H1 (cell line): ENCODE measurements at regions not wholly inside any gene's neighbourhood (a gene's known extent, or its start where the extent isn't known, plus 50 kb on each side); places are given as distances from the start of the nearest gene placed in this dataset.

Experiments
- CTCF ChIA-PET: fragments of 300-600 bp; sonication (Branson Sonifier 250); formaldehyde crosslinking; loops from one replicate; lab custom pipeline; 2021; ENCODE audit not compliant: partially characterized antibody; lab: Charles Lee
- POLR2A ChIA-PET: fragments of 300-600 bp; sonication (Branson Sonifier 250); formaldehyde crosslinking; loops from one replicate; lab custom pipeline; 2021; ENCODE audit warnings: inconsistent platforms; ENCODE audit not compliant: partially characterized antibody; lab: Charles Lee
- DNase-seq, 2 experiments: peaks; one replicate each; pipeline versions ENCODE4 v3.0.0 to v3.0.0-alpha.2; 2010 to 2022; ENCODE audit warnings: low spot score in 2 of 2, low read depth in 1 of 2, mixed read lengths in 1 of 2
- FAIRE-seq: peaks from 2 replicates; lab custom pipeline; 2011; peaks lifted over from hg19 to GRCh38; lab: Jason Lieb, UNC
- H2AFZ ChIP-seq: 2 replicates; pipeline ENCODE4 v1.8.1; 2012; ENCODE audit warnings: low read length, inconsistent platforms
- H2AK5ac ChIP-seq: 2 replicates; pipeline ENCODE4 v1.6.1; 2013; ENCODE audit warnings: low read depth, low read length
- H2BK120ac ChIP-seq: replicated peaks from 2 replicates; pipeline ENCODE3; 2013; ENCODE audit warnings: low read depth, low read length, inconsistent platforms
- H2BK12ac ChIP-seq: 2 replicates; pipeline ENCODE4 v1.6.1; 2013; ENCODE audit warnings: low read depth, low read length
- H2BK15ac ChIP-seq: 2 replicates; pipeline ENCODE4 v1.6.1; 2013; ENCODE audit warnings: low read length
- H2BK20ac ChIP-seq: 2 replicates; pipeline ENCODE4 v1.6.1; 2013; ENCODE audit warnings: low read length
- H2BK5ac ChIP-seq: 2 replicates; pipeline ENCODE4 v1.6.1; 2013; ENCODE audit warnings: low read depth, low read length
- H3K14ac ChIP-seq: 2 replicates; pipeline ENCODE4 v1.6.1; 2013; ENCODE audit warnings: inconsistent platforms; ENCODE audit not compliant: insufficient read length
- H3K18ac ChIP-seq: 2 replicates; pipeline ENCODE4 v1.6.1; 2013; ENCODE audit warnings: low read length; ENCODE audit errors: extremely low read depth
- H3K23ac ChIP-seq: 2 replicates; pipeline ENCODE4 v1.6.1; 2013; ENCODE audit warnings: inconsistent platforms; ENCODE audit not compliant: insufficient read length
- H3K23me2 ChIP-seq: 2 replicates; pipeline ENCODE4 v1.6.1; 2013; ENCODE audit warnings: low read depth, low read length
- H3K27ac ChIP-seq: 2 replicates; pipeline ENCODE4 v1.6.1; 2011; ENCODE audit warnings: low read depth, low read length, inconsistent platforms
- H3K27me3 ChIP-seq, 4 experiments: replicated peaks in 1 of 4; 1 replicate in 1 of 4; 2 replicates in 3 of 4; pipeline versions ENCODE4 v1.6.1 to v1.8.1; 2011 to 2013; ENCODE audit warnings: low read length in 3 of 4, mild to moderate bottlenecking in 3 of 4, inconsistent platforms in 2 of 4, mixed read lengths in 2 of 4, moderate library complexity in 1 of 4; ENCODE audit not compliant: control insufficient read depth in 3 of 4, insufficient read depth in 3 of 4; ENCODE audit errors: extremely low read depth in 1 of 4
- H3K36me3 ChIP-seq, 4 experiments: 2 replicates each; pipeline versions ENCODE4 v1.6.1 to v1.8.1; 2011 to 2013; ENCODE audit warnings: mild to moderate bottlenecking in 4 of 4, low read length in 3 of 4, moderate library complexity in 2 of 4, control low read depth in 1 of 4, inconsistent platforms in 1 of 4; ENCODE audit not compliant: insufficient read depth in 4 of 4, control insufficient read depth in 2 of 4
- H3K4ac ChIP-seq: replicated peaks from 2 replicates; pipeline ENCODE3; 2013; ENCODE audit warnings: low read length, low read depth, mixed read lengths, inconsistent platforms; ENCODE audit not compliant: insufficient read length
- H3K4me1 ChIP-seq, 4 experiments: replicated peaks in 1 of 4; 1 replicate in 1 of 4; 2 replicates in 3 of 4; pipeline versions ENCODE4 v1.6.1 to v1.8.1; 2011 to 2013; ENCODE audit warnings: low read length in 3 of 4, inconsistent platforms in 2 of 4, mixed read lengths in 1 of 4; ENCODE audit not compliant: insufficient read depth in 4 of 4, control insufficient read depth in 3 of 4
- H3K4me2 ChIP-seq, 2 experiments: 2 replicates each; pipeline versions ENCODE4 v1.6.1 to v1.8.1; 2011 to 2013; ENCODE audit warnings: low read depth in 2 of 2, low read length in 2 of 2, control low read depth in 1 of 2, inconsistent platforms in 1 of 2, mild to moderate bottlenecking in 1 of 2; ENCODE audit not compliant: insufficient read depth in 1 of 2
- H3K4me3 ChIP-seq, 4 experiments: fragments of 200-600, 300-600 bp in 1 of 4; sonication (generic), shearing (Covaris generic), sonication (Bioruptor Twin) in 1 of 4; 2 replicates each; pipeline versions ENCODE4 v1.5.1 to v1.8.1; 2011 to 2016; ENCODE audit warnings: low read length in 4 of 4, low read depth in 3 of 4, control low read depth in 2 of 4, inconsistent platforms in 2 of 4, mild to moderate bottlenecking in 2 of 4, mixed read lengths in 1 of 4, moderate library complexity in 1 of 4; ENCODE audit not compliant: insufficient read depth in 2 of 4; ENCODE audit errors: extremely low read depth in 1 of 4
- H3K56ac ChIP-seq: replicated peaks from 2 replicates; pipeline ENCODE3; 2013; ENCODE audit warnings: low read depth, mild to moderate bottlenecking, mixed read lengths, low read length, inconsistent platforms; ENCODE audit not compliant: insufficient read length
- H3K79me1 ChIP-seq: 2 replicates; pipeline ENCODE4 v1.6.1; 2013; ENCODE audit warnings: low read depth, low read length, control low read depth
- H3K79me2 ChIP-seq, 2 experiments: 2 replicates each; pipeline versions ENCODE4 v1.6.1 to v1.8.1; 2012 to 2013; ENCODE audit warnings: low read length in 2 of 2, mild to moderate bottlenecking in 2 of 2, inconsistent platforms in 1 of 2; ENCODE audit not compliant: insufficient read depth in 2 of 2, control insufficient read depth in 1 of 2
- H3K9ac ChIP-seq, 4 experiments: replicated peaks in 1 of 4; 1 replicate in 1 of 4; 2 replicates in 3 of 4; pipeline versions ENCODE4 v1.6.1 to v1.8.1; 2011 to 2013; ENCODE audit warnings: low read depth in 3 of 4, low read length in 3 of 4, control low read depth in 2 of 4, mild to moderate bottlenecking in 2 of 4, moderate library complexity in 2 of 4, inconsistent platforms in 1 of 4; ENCODE audit errors: extremely low read depth in 1 of 4
- H3K9me3 ChIP-seq, 2 experiments: 2 replicates each; pipeline versions ENCODE4 v1.6.1 to v1.8.1; 2012 to 2013; ENCODE audit warnings: mild to moderate bottlenecking in 2 of 2, moderate library complexity in 2 of 2, control low read depth in 1 of 2, inconsistent platforms in 1 of 2, low read depth in 1 of 2, low read length in 1 of 2, mixed read lengths in 1 of 2; ENCODE audit not compliant: insufficient read depth in 2 of 2
- H4K20me1 ChIP-seq, 2 experiments: replicated peaks in 1 of 2; 2 replicates each; pipeline versions ENCODE3 to v1.8.1; 2011 to 2013; ENCODE audit warnings: inconsistent platforms in 2 of 2, low read length in 2 of 2, mild to moderate bottlenecking in 1 of 2; ENCODE audit not compliant: insufficient read depth in 2 of 2, control insufficient read depth in 1 of 2
- H4K5ac ChIP-seq: 2 replicates; pipeline ENCODE4 v1.6.1; 2013; ENCODE audit warnings: low read length, low read depth, mixed read lengths, inconsistent platforms; ENCODE audit not compliant: insufficient read length
- H4K8ac ChIP-seq: 2 replicates; pipeline ENCODE4 v1.8.0; 2013; ENCODE audit warnings: mild to moderate bottlenecking, moderate library complexity, low read length, inconsistent platforms; ENCODE audit not compliant: insufficient read depth; ENCODE audit errors: extremely low read depth
- H4K91ac ChIP-seq: replicated peaks from 2 replicates; pipeline ENCODE3; 2013; ENCODE audit warnings: low read length, mixed read lengths, inconsistent platforms; ENCODE audit not compliant: insufficient read length
- NRF1 ChIP-seq: IDR thresholded peaks from 2 replicates; pipeline ENCODE4 v1.6.1; 2011; ENCODE audit warnings: mild to moderate bottlenecking, low read depth, low read length, improper control_type of control experiment
- RNF2 ChIP-seq: fragments of 200-900, 300-1000 bp; sonication (generic); IDR thresholded peaks from 2 replicates; pipeline ENCODE4 v1.7.1; 2016; ENCODE audit warnings: borderline replicate concordance, low read depth, mild to moderate bottlenecking, antibody characterized with exemption, low read length; ENCODE audit not compliant: poor library complexity, severe bottlenecking; ENCODE audit errors: missing control alignments
- SIRT6 ChIP-seq: IDR thresholded peaks from one replicate; pipeline ENCODE4 v1.7.1; 2012; ENCODE audit warnings: low read length, inconsistent platforms
- SP4 ChIP-seq: IDR thresholded peaks from 2 replicates; pipeline ENCODE4 v1.6.1; 2012; ENCODE audit warnings: low read length, inconsistent platforms
- TEAD4 ChIP-seq: IDR thresholded peaks from 2 replicates; pipeline ENCODE4 v1.6.1; 2012; ENCODE audit warnings: low read depth, low read length, inconsistent platforms, mixed read lengths
- YY1 ChIP-seq: IDR thresholded peaks from 2 replicates; pipeline ENCODE4 v1.6.1; 2011; ENCODE audit warnings: low read depth, mild to moderate bottlenecking, low read length
- WGBS, 2 experiments: shearing (Covaris generic) in 1 of 2; methylation state at CpG; one replicate each; pipeline versions ENCODE4 v1.1.6 to v1.1.7; 2013 to 2015; ENCODE audit warnings: low lambda C conversion rate in 2 of 2, mixed read lengths in 2 of 2, inconsistent platforms in 1 of 2, low coverage in 1 of 2, missing lambda C conversion rate in 1 of 2; ENCODE audit not compliant: insufficient replicate concordance in 2 of 2, insufficient coverage in 1 of 2, insufficient read length in 1 of 2; ENCODE audit errors: extremely low coverage in 1 of 2, missing lambda C conversion rate in 1 of 2; 5-methylcytosine and 5-hydroxymethylcytosine counted together

DNA sequence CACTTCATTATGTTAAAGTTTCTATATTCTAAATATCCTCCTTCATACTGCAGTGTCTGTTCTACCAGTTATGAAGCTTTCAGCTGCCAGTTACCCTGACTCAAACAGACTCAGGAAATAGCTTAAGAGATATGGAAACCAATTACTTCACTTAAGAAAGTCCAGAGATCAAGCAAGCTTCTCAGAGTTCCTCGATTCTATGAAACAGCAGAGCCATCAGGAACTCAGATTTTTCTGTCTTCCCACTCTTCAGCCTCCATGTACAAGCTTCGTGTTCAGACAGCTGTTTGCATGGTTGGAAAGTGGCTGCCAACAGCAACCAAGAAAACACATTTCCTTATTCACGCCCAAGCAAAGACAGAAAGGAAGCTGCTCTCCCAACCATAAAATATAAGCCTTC lies 216.1 kb downstream of the ACTL7B start:
- Histone ChIP-seq H3K14ac (no peak overlapping the region), H3K9ac (no peak overlapping the region), H3K79me1 (no peaks in the 10 kb centered on the region), H3K9me3 (no peaks in the 10 kb centered on the region), H2BK5ac (no peak overlapping the region), H3K27me3 (no peaks in the 10 kb centered on the region), H2BK20ac (no peak overlapping the region), H2BK12ac (no peak overlapping the region), H3K27ac (no peak overlapping the region), H3K36me3 (no peaks in the 10 kb centered on the region), H3K79me2 (no peaks in the 10 kb centered on the region), H3K4me1 (peaks cover 0 to 6% (median 0%) of the 10 kb centered on the region in 4 experiments; a peak in 1 of 7 replicates), H2BK120ac (no peak overlapping the region), H2AFZ (no peak overlapping the region), H3K23me2 (no peaks in the 10 kb centered on the region), H3K4ac (no peak overlapping the region), H3K18ac (no peak overlapping the region), H4K5ac (no peak overlapping the region), H3K4me2 (no peak overlapping the region), H3K4me3 (no peak overlapping the region), H2BK15ac (no peak overlapping the region), H3K56ac (no peak overlapping the region), H2AK5ac (no peak overlapping the region), H4K20me1 (no peaks in the 10 kb centered on the region), H3K23ac (no peak overlapping the region), H4K91ac (no peak overlapping the region), H4K8ac (no peak overlapping the region)
- ChIA-PET POLR2A (no interaction called here), CTCF (interaction anchor here (0.6 to 1.5 kb wide), 5 partner anchors 9 to 161 kb away, joined by 3 to 5 read pairs (median 4); no protein-coding TSS in a partner anchor)
- no peak for DNase-seq
- 84% methylated on average over 3 of the region's 3 CpGs; no CpG with 5 or more reads in 1 of the 2 experiments for WGBS, 2 experiments
- no peak for FAIRE-seq
- TF ChIP-seq RNF2 (no peak), SP4 (no peak), NRF1 (no peak), SIRT6 (no peak), TEAD4 (no peak), YY1 (no peak)
